KMS-11 (cell line): ENCODE measurements at regions not wholly inside any gene's neighbourhood (a gene's known extent, or its start where the extent isn't known, plus 50 kb on each side); places are given as distances from the start of the nearest gene placed in this dataset.
"Not testable (repeated sequence)": the region's sequence is repeated elsewhere in the genome, so short reads cannot be mapped to it uniquely, and the experiment has no call there.

Experiments used
- H2AFZ ChIP-seq: fragments of 200-600 bp; sonication (generic); 2 replicates; pipeline ENCODE4 v1.6.1; 2016; ENCODE audit warnings: antibody characterized with exemption, mixed run types, low read depth
- H3K27ac ChIP-seq: fragments of 200-600 bp; sonication (generic); 2 replicates; pipeline ENCODE4 v1.6.1; 2016; ENCODE audit warnings: mild to moderate bottlenecking, mixed run types
- H3K27me3 ChIP-seq: fragments of 200-600 bp; sonication (generic); 2 replicates; pipeline ENCODE4 v1.6.1; 2017; ENCODE audit warnings: mild to moderate bottlenecking, low read depth, mixed run types, moderate library complexity; ENCODE audit not compliant: insufficient read depth
- H3K36me3 ChIP-seq: fragments of 200-600 bp; sonication (generic); 2 replicates; pipeline ENCODE4 v1.6.1; 2017; ENCODE audit warnings: mild to moderate bottlenecking, mixed run types; ENCODE audit not compliant: insufficient read depth
- H3K4me1 ChIP-seq: fragments of 200-600 bp; sonication (generic); 2 replicates; pipeline ENCODE4 v1.6.1; 2016; ENCODE audit warnings: mild to moderate bottlenecking, low read depth, mixed run types; ENCODE audit not compliant: poor library complexity, severe bottlenecking
- H3K4me2 ChIP-seq: fragments of 200-600 bp; sonication (generic); 2 replicates; pipeline ENCODE4 v1.7.0; 2016; ENCODE audit warnings: mild to moderate bottlenecking, mixed run types
- H3K4me3 ChIP-seq: fragments of 200-600 bp; sonication (generic); IDR thresholded peaks from 2 replicates; pipeline ENCODE4 v1.6.1; 2017; ENCODE audit warnings: low read depth, low read length, mixed read lengths; ENCODE audit not compliant: insufficient read depth
- H3K79me2 ChIP-seq: fragments of 200-600 bp; sonication (generic); 2 replicates; pipeline ENCODE4 v1.6.1; 2016; ENCODE audit warnings: low read depth, mixed run types; ENCODE audit not compliant: insufficient read depth
- H3K9ac ChIP-seq: fragments of 200-600 bp; sonication (generic); 2 replicates; pipeline ENCODE4 v1.6.1; 2016; ENCODE audit warnings: mild to moderate bottlenecking, mixed run types
- H4K20me1 ChIP-seq: fragments of 200-600 bp; sonication (generic); 2 replicates; pipeline ENCODE4 v1.6.1; 2016; ENCODE audit warnings: mild to moderate bottlenecking, mixed run types; ENCODE audit not compliant: insufficient read depth
- TF ChIP-seq, protein P1 (sequence below): fragments of 200-600 bp; sonication (generic); conservative IDR thresholded peaks from 2 replicates; pipeline ENCODE4 v1.6.1; 2017; ENCODE audit warnings: low read depth, mild to moderate bottlenecking, antibody characterized with exemption, low read length, moderate library complexity, mixed read lengths

DNA sequence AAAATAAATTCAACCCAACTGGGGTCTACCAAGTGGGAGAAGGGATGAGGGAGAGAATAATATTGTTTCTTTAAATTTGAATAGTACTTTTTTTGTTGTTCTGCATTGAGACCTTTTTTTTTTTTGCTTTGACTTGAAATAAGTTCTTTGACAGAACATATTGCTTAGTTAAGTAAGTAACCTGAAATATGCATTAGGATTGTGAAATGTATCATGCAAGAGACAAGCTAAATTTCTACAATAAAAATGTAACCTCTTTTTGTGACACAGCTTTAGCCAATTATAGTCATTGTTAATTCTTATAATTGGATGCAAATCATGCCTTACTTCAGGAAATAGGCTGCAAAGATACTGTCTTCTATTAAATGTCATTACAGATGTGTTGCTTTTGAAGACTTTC, 150.0 kb upstream of the GOT2 start:
- no peak overlapping the region for H3K4me2 ChIP-seq
- H3K4me1 ChIP-seq, result no peaks in the 10 kb centered on the region
- no peak overlapping the region for H2AFZ ChIP-seq
- H3K4me3 ChIP-seq, result no peak overlapping the region
- no peaks in the 10 kb centered on the region for H3K27me3 ChIP-seq
- TF ChIP-seq, protein P1, sequence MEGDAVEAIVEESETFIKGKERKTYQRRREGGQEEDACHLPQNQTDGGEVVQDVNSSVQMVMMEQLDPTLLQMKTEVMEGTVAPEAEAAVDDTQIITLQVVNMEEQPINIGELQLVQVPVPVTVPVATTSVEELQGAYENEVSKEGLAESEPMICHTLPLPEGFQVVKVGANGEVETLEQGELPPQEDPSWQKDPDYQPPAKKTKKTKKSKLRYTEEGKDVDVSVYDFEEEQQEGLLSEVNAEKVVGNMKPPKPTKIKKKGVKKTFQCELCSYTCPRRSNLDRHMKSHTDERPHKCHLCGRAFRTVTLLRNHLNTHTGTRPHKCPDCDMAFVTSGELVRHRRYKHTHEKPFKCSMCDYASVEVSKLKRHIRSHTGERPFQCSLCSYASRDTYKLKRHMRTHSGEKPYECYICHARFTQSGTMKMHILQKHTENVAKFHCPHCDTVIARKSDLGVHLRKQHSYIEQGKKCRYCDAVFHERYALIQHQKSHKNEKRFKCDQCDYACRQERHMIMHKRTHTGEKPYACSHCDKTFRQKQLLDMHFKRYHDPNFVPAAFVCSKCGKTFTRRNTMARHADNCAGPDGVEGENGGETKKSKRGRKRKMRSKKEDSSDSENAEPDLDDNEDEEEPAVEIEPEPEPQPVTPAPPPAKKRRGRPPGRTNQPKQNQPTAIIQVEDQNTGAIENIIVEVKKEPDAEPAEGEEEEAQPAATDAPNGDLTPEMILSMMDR, result no peak
- H3K27ac ChIP-seq, result no peak overlapping the region
- H3K36me3 ChIP-seq, result no peaks in the 10 kb centered on the region
- no peak overlapping the region for H3K9ac ChIP-seq
- H4K20me1 ChIP-seq, result no peaks in the 10 kb centered on the region
- no peaks in the 10 kb centered on the region for H3K79me2 ChIP-seq

- Histone ChIP-seq H3K27me3 (no peaks in the 10 kb centered on the region), H3K4me2 (no peak overlapping the region), H2AFZ (no peak overlapping the region), H3K27ac (no peak overlapping the region), H3K9ac (no peak overlapping the region), H3K4me1 (no peaks in the 10 kb centered on the region), H4K20me1 (no peaks in the 10 kb centered on the region), H3K4me3 (no peak overlapping the region), H3K36me3 (no peaks in the 10 kb centered on the region), H3K79me2 (no peaks in the 10 kb centered on the region)
- TF ChIP-seq, protein P1, result no peak
Measured at GRCh38 chr16:58883131-58883530, 149.0 kb upstream of the GOT2 start.

DNA sequence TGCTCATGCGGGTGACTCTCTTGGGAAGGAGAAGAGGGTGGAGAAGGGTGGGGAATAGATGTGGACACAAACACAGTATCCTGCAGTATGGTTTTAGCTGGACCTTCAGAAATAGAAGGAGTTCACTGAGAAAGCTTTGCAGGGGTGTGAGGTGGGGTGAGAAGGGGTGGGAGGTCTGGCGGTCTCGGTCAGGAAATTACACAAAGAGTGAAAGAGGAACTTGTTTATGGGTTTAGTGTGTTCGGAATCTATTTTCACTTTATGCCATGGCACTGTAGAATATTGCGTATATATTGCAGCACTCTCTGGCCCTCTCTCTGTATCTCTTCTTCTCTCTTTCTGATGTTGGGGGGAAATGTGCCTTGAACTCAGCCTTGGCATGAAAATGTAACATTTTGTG, 148.2 kb upstream of the GOT2 start:
- Histone ChIP-seq H3K4me3 (no peak overlapping the region), H2AFZ (no peak overlapping the region), H3K27me3 (no peaks in the 10 kb centered on the region), H3K79me2 (no peaks in the 10 kb centered on the region), H3K4me1 (no peaks in the 10 kb centered on the region), H3K27ac (no peak overlapping the region), H4K20me1 (no peaks in the 10 kb centered on the region), H3K36me3 (no peaks in the 10 kb centered on the region), H3K9ac (no peak overlapping the region), H3K4me2 (no peak overlapping the region)
- TF ChIP-seq, protein P1, result no peak

DNA sequence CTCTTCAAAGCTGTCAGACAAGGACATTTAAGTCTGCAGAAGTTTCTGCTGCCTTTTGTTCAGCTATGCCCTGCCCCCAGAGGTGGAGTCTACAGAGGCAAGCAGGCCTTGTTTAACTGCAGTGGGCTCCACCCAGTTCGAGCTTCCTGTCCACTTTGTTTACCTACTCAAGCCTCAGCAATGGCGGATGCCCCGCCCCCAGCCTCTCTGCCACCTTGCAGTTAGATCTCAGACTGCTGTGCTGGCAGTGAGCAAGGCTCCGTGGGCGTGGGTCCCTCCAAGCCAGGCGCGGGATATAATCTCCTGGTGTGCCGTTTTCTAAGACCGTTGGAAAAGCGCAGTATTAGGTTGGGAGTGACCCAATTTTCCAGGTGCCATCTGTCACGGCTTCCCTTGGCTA, 144.5 kb upstream of the GOT2 start:
- H3K27me3 ChIP-seq, H3K9ac ChIP-seq, H3K4me3 ChIP-seq, H3K79me2 ChIP-seq, H3K4me1 ChIP-seq, H2AFZ ChIP-seq, H3K4me2 ChIP-seq, H4K20me1 ChIP-seq, H3K36me3 ChIP-seq, H3K27ac ChIP-seq: not testable (repeated sequence)

GRCh38 chr16:58866935-58867334, 132.8 kb upstream of the GOT2 start:
- Histone ChIP-seq H3K9ac (no peak overlapping the region), H3K79me2 (no peaks in the 10 kb centered on the region), H3K27me3 (no peaks in the 10 kb centered on the region), H3K4me3 (no peak overlapping the region), H2AFZ (no peak overlapping the region), H3K4me2 (no peak overlapping the region), H3K27ac (no peak overlapping the region), H3K4me1 (no peaks in the 10 kb centered on the region), H4K20me1 (no peaks in the 10 kb centered on the region), H3K36me3 (no peaks in the 10 kb centered on the region)
- TF ChIP-seq, protein P1, result no peak
